Common myeloid progenitor, CD34-positive (primary cell): ENCODE measurements at regions not wholly inside any gene's neighbourhood (a gene's known extent, or its start where the extent isn't known, plus 50 kb on each side); places are given as distances from the start of the nearest gene placed in this dataset.
"Not testable (repeated sequence)": the region's sequence is repeated elsewhere in the genome, so short reads cannot be mapped to it uniquely, and the experiment has no call there.

Experiments used
- CTCF ChIA-PET: fragments of 350-600 bp; sonication (Branson Sonifier 250); formaldehyde crosslinking; loops from one replicate; lab custom pipeline; 2021; ENCODE audit warnings: antibody characterized with exemption; lab: Charles Lee
- POLR2A ChIA-PET: fragments of 350-600 bp; sonication (Branson Sonifier 250); formaldehyde crosslinking; loops from one replicate; lab custom pipeline; 2021; ENCODE audit warnings: antibody characterized with exemption; lab: Charles Lee
- DNase-seq, 3 donors: peaks; one replicate each; pipeline versions ENCODE4 v3.0.0 to v3.0.0-alpha.2; 2013
- H3K27ac ChIP-seq, 2 experiments: 1 replicate in 1 of 2; 2 replicates in 1 of 2; pipeline ENCODE4 v1.7.0; 2013; ENCODE audit warnings: inconsistent platforms in 2 of 2, low read length in 2 of 2, mild to moderate bottlenecking in 2 of 2, low read depth in 1 of 2, moderate library complexity in 1 of 2; ENCODE audit not compliant: severe bottlenecking in 2 of 2, insufficient read depth in 1 of 2, poor library complexity in 1 of 2
- H3K27me3 ChIP-seq, 5 experiments: replicated peaks in 2 of 5; 1 replicate in 3 of 5; 2 replicates in 2 of 5; pipeline versions ENCODE4 v1.6.1 to v1.7.0; 2013; ENCODE audit warnings: low read length in 4 of 5, mild to moderate bottlenecking in 2 of 5, moderate library complexity in 2 of 5, inconsistent platforms in 1 of 5; ENCODE audit not compliant: insufficient read depth in 5 of 5, control insufficient read depth in 4 of 5
- H3K36me3 ChIP-seq, 4 experiments: 1 replicate in 2 of 4; 2 replicates in 2 of 4; pipeline versions ENCODE4 v1.6.1 to v1.7.0; 2013; ENCODE audit warnings: low read length in 3 of 4, control low read depth in 1 of 4, mild to moderate bottlenecking in 1 of 4; ENCODE audit not compliant: control insufficient read depth in 4 of 4, insufficient read depth in 4 of 4
- H3K4me1 ChIP-seq, 4 experiments: 1 replicate in 3 of 4; 2 replicates in 1 of 4; pipeline versions ENCODE4 v1.6.1 to v1.7.1; 2013; ENCODE audit warnings: low read length in 3 of 4, mild to moderate bottlenecking in 3 of 4, control low read depth in 1 of 4, inconsistent platforms in 1 of 4, moderate library complexity in 1 of 4; ENCODE audit not compliant: control insufficient read depth in 4 of 4, insufficient read depth in 4 of 4; ENCODE audit errors: control extremely low read depth in 1 of 4
- H3K4me3 ChIP-seq, 7 experiments: 1 replicate in 4 of 7; 2 replicates in 3 of 7; pipeline versions ENCODE4 v1.5.1 to v1.7.0; 2013; ENCODE audit warnings: mild to moderate bottlenecking in 7 of 7, low read length in 6 of 7, moderate library complexity in 6 of 7, inconsistent platforms in 2 of 7, low read depth in 2 of 7, control low read depth in 1 of 7; ENCODE audit not compliant: insufficient read depth in 4 of 7, control insufficient read depth in 1 of 7; ENCODE audit errors: extremely low read depth in 1 of 7
- H3K9me3 ChIP-seq, 5 experiments: 1 replicate in 4 of 5; 2 replicates in 1 of 5; pipeline versions ENCODE4 v1.6.1 to v1.7.1; 2013; ENCODE audit warnings: low read length in 4 of 5, mild to moderate bottlenecking in 2 of 5, inconsistent platforms in 1 of 5, low read depth in 1 of 5, moderate library complexity in 1 of 5; ENCODE audit not compliant: control insufficient read depth in 4 of 5, insufficient read depth in 2 of 5; ENCODE audit errors: control extremely low read depth in 1 of 5
- WGBS: methylation state at CpG from one replicate; pipeline ENCODE4 v1.1.5; 2013; ENCODE audit not compliant: insufficient coverage; 5-methylcytosine and 5-hydroxymethylcytosine counted together

DNA sequence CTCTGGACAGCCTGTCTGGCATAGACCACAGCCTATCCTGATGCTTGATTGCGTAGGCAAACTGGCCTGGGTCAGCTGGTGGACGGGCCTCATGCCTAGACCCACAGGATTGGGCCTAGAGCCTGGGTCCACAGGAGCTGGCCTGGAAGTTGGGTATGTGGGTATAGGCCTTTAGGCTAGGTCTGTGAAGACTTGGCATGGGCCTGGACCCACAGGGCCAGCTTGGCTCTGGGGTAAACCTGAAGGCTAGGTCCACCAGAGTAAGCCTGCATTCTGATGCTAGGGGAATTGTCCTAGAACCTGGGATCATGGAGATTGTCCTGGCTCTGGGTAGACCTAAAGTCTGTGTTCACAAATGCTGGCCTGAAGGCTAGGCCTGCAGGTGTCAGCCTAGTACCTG is 1293.7 kb downstream of the CNTNAP5 start:
- H3K9me3 ChIP-seq, result peaks cover 0 to 3% (median 0%) of the 10 kb centered on the region in 5 experiments
- H3K4me1 ChIP-seq, result no peaks in the 10 kb centered on the region
- H3K4me3 ChIP-seq, result no peak overlapping the region
- DNase-seq, result no peak
- POLR2A ChIA-PET, result no interaction called here
- H3K27ac ChIP-seq, result no peak overlapping the region
- CTCF ChIA-PET, result no interaction called here
- no peaks in the 10 kb centered on the region for H3K27me3 ChIP-seq
- H3K36me3 ChIP-seq, result no peaks in the 10 kb centered on the region
- 85% methylated on average over 2 of the region's 2 CpGs for WGBS

- DNase-seq, result no peak
- ChIA-PET POLR2A (no interaction called here), CTCF (no interaction called here)
- Histone ChIP-seq H3K27me3 (no peaks in the 10 kb centered on the region), H3K36me3 (no peaks in the 10 kb centered on the region), H3K4me3 (no peak overlapping the region), H3K27ac (no peak overlapping the region), H3K4me1 (no peaks in the 10 kb centered on the region), H3K9me3 (no peaks in the 10 kb centered on the region)
Observed at GRCh38 chr2:125324273-125324672, 1299.2 kb downstream of the CNTNAP5 start.

- ChIA-PET CTCF (interaction anchor here (0.7 kb wide), 1 partner anchor 1263 kb away, joined by 3 read pairs; no protein-coding TSS in a partner anchor), POLR2A (no interaction called here)
- H3K27ac ChIP-seq, result no peak overlapping the region
- no peaks in the 10 kb centered on the region for H3K27me3 ChIP-seq
- H3K9me3 ChIP-seq, result no peaks in the 10 kb centered on the region
- DNase-seq, result no peak
- H3K4me1 ChIP-seq, result no peaks in the 10 kb centered on the region
- no peak overlapping the region for H3K4me3 ChIP-seq
- H3K36me3 ChIP-seq, result no peaks in the 10 kb centered on the region
Observed at GRCh38 chr2:125330133-125330532, 1305.0 kb downstream of the CNTNAP5 start.

DNA sequence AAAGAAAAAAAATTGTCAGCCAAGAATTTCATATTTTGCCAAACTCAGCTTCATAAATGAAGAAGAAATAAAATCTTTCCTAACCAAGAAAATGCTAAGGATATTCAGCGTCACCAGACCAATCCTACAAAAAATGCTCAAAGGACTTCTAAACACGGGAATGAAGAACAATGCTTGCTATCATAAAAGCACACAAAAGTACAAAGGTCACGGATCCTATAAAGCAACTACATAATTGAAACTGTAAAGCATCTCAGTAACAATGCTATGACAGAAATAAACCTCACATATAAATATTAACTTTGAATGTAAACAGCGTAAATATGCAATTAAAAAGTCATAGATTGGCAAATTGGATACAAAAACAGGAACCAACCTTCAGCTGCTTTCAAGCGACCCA is 1314.6 kb upstream of the GYPC start:
- Histone ChIP-seq H3K4me3 (no peak overlapping the region), H3K36me3 (no peaks in the 10 kb centered on the region), H3K27ac (no peak overlapping the region), H3K27me3 (no peaks in the 10 kb centered on the region), H3K4me1 (no peaks in the 10 kb centered on the region), H3K9me3 (no peaks in the 10 kb centered on the region)
- ChIA-PET POLR2A (no interaction called here), CTCF (no interaction called here)
- whole genome bisulfite sequencing, result 83% methylated on average over 1 of the region's 5 CpGs
- DNase-seq, result no peak

DNA sequence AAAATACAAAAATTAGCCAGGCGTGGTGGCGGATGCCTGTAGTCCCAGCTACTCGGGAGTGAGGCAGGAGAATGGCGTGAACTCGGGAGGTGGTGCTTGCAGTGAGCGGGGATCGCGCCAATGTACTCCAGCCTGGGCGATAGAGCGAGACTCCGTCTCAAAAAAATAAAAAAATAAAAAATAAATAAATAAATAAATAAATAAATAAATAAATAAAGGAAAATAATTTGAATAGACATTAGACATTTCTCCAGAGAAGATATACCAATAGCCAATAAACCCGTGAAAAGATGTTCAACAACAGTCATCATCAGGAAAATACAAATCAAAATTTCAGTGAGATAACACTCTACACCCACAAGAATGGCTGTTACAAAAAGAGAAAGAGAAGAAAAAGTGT is 1302.4 kb upstream of the GYPC start:
- H3K27me3 ChIP-seq, POLR2A ChIA-PET, H3K4me3 ChIP-seq, H3K27ac ChIP-seq, DNase-seq, H3K4me1 ChIP-seq, H3K36me3 ChIP-seq, H3K9me3 ChIP-seq, CTCF ChIA-PET: not testable (repeated sequence)
- WGBS, result no CpG with 5 or more reads among the region's 12 CpGs

DNA sequence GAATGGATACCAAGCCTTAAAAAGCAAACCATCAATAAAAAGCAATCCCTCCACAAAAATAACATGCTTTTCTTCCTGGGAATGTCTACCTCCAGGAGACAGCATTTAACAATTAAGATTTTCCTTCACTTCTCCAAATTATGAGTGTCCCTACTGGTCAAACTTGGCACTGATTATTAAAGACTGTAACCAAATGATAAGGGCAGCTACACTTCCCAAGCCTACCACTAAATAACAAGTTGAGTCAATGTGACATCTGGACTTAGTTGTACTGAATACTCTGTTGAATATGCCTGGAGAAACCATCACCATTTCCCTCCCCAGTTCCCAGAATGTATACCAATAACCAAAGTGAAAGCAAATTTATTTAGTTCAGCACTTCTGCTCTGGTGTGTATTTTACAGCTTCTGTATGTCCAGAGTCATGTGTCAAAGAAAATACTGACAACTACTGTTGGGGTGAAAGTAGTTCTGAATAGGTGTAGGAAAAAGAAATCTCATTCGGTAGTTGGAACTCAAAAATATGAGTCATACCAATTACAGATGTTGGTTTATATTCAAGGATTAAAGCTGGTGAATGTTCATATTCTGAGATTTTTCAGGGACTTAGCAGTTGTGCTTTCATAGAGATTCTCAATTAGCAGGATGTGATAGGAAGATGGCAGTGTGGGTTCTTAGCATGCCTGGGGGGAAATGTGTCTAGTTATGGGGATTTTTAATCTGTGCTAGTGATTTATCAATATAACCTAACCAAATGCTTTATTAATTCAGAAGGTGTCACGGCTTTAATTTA is 1291.6 kb upstream of the GYPC start:
- Histone ChIP-seq H3K4me3 (no peak overlapping the region), H3K36me3 (no peaks in the 10 kb centered on the region), H3K27me3 (no peaks in the 10 kb centered on the region), H3K4me1 (no peaks in the 10 kb centered on the region), H3K27ac (no peak overlapping the region), H3K9me3 (no peaks in the 10 kb centered on the region)
- no peak for DNase-seq
- WGBS, result 100% methylated on average over 1 of the region's 2 CpGs
- ChIA-PET CTCF (no interaction called here), POLR2A (no interaction called here)

- no peak overlapping the region for H3K27ac ChIP-seq
- DNase-seq, result no peak
- POLR2A ChIA-PET, result no interaction called here
- H3K27me3 ChIP-seq, result no peaks in the 10 kb centered on the region
- no peaks in the 10 kb centered on the region for H3K4me1 ChIP-seq
- CTCF ChIA-PET, result no interaction called here
- H3K36me3 ChIP-seq, result no peaks in the 10 kb centered on the region
- WGBS, result no CpG with 5 or more reads among the region's 1 CpG
- no peak overlapping the region for H3K4me3 ChIP-seq
- H3K9me3 ChIP-seq, result no peaks in the 10 kb centered on the region
Observed at GRCh38 chr2:125364984-125365265, 1291.0 kb upstream of the GYPC start.
